GM12864 (cell line): ENCODE measurements at regions not wholly inside any gene's neighbourhood (a gene's known extent, or its start where the extent isn't known, plus 50 kb on each side); places are given as distances from the start of the nearest gene placed in this dataset.
"Not testable (repeated sequence)": the region's sequence is repeated elsewhere in the genome, so short reads cannot be mapped to it uniquely, and the experiment has no call there.

Source experiments
- DNase-seq: peaks from one replicate; pipeline ENCODE4 v3.0.0-alpha.2; 2011; ENCODE audit warnings: low read depth
- H3K4me3 ChIP-seq: 2 replicates; pipeline ENCODE4 v1.5.1; 2011; ENCODE audit warnings: mild to moderate bottlenecking, low read depth, low read length, control low read depth
- CTCF ChIP-seq: IDR thresholded peaks from 2 replicates; pipeline ENCODE4 v1.5.1; 2011; ENCODE audit warnings: low read depth, mild to moderate bottlenecking, moderate library complexity, low read length, control low read depth, inconsistent platforms; ENCODE audit errors: missing control alignments

GRCh38 chr13:64505336-64505910, 2724.7 kb downstream of the PCDH9 start:
- no peak for TF ChIP-seq CTCF
- no peak overlapping the region for H3K4me3 ChIP-seq
- DNase-seq: no peak

- no peak for TF ChIP-seq CTCF
- DNase-seq: no peak
- H3K4me3 ChIP-seq: no peak overlapping the region
Observed at GRCh38 chr13:64488731-64489130, 2741.4 kb downstream of the PCDH9 start.

GRCh38 chr13:64482373-64482772, 2747.8 kb downstream of the PCDH9 start:
- H3K4me3 ChIP-seq: no peak overlapping the region
- no peak for TF ChIP-seq CTCF
- no peak for DNase-seq

GRCh38 chr13:64480672-64481071, 2749.5 kb downstream of the PCDH9 start:
- no peak for DNase-seq
- TF ChIP-seq CTCF: no peak
- H3K4me3 ChIP-seq: no peak overlapping the region

GRCh38 chr13:64480211-64480610, 2749.9 kb downstream of the PCDH9 start:
- TF ChIP-seq CTCF: no peak
- no peak for DNase-seq
- no peak overlapping the region for H3K4me3 ChIP-seq

- TF ChIP-seq CTCF: no peak
- no peak for DNase-seq
- H3K4me3 ChIP-seq: no peak overlapping the region
Observed at GRCh38 chr13:64477146-64477545, 2753.0 kb downstream of the PCDH9 start.

- not testable (repeated sequence) for DNase-seq
Observed at GRCh38 chr13:64476041-64476568, 2754.0 kb downstream of the PCDH9 start.

More at GRCh38 chr13:64476041-64476568, 2754.0 kb downstream of the PCDH9 start:
- H3K4me3 ChIP-seq: not testable (repeated sequence)
